C4-2B (cell line): ENCODE measurements at regions not wholly inside any gene's neighbourhood (a gene's known extent, or its start where the extent isn't known, plus 50 kb on each side); places are given as distances from the start of the nearest gene placed in this dataset.

Experiments used
- H3K27ac ChIP-seq: fragments of 450-650 bp; 2 replicates; pipeline ENCODE4 v1.5.1; 2017
- ZFX ChIP-seq: fragments of 450-650 bp; IDR thresholded peaks from 2 replicates; pipeline ENCODE4 v1.6.1; 2017
- TF ChIP-seq, protein P1 (sequence below): fragments of 450-650 bp; conservative IDR thresholded peaks from 2 replicates; pipeline ENCODE4 v1.5.1; 2017; ENCODE audit warnings: mild to moderate bottlenecking

DNA sequence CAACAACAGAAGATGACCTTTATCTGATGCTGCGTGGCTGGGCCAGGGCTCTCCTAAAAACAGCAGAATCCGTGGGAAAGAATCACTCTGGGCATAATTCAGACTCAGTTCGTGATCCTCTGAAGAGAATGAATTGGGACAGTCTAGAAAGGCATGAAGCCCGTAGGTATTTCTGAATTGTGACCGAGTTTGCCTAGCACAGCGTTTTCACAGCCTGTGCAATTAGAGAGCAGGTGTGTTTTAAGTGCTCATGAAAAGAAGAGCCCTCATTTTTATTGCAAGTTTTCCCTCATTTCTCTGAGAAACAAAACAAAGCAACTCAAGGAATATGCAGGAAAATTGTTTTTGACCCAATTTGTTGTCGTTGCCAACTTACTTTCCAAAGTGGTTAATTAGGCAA lies 366.2 kb downstream of the WDR11 start:
- no peak for TF ChIP-seq ZFX
- TF ChIP-seq, protein P1, sequence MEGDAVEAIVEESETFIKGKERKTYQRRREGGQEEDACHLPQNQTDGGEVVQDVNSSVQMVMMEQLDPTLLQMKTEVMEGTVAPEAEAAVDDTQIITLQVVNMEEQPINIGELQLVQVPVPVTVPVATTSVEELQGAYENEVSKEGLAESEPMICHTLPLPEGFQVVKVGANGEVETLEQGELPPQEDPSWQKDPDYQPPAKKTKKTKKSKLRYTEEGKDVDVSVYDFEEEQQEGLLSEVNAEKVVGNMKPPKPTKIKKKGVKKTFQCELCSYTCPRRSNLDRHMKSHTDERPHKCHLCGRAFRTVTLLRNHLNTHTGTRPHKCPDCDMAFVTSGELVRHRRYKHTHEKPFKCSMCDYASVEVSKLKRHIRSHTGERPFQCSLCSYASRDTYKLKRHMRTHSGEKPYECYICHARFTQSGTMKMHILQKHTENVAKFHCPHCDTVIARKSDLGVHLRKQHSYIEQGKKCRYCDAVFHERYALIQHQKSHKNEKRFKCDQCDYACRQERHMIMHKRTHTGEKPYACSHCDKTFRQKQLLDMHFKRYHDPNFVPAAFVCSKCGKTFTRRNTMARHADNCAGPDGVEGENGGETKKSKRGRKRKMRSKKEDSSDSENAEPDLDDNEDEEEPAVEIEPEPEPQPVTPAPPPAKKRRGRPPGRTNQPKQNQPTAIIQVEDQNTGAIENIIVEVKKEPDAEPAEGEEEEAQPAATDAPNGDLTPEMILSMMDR = no peak
- no peak overlapping the region for H3K27ac ChIP-seq

DNA sequence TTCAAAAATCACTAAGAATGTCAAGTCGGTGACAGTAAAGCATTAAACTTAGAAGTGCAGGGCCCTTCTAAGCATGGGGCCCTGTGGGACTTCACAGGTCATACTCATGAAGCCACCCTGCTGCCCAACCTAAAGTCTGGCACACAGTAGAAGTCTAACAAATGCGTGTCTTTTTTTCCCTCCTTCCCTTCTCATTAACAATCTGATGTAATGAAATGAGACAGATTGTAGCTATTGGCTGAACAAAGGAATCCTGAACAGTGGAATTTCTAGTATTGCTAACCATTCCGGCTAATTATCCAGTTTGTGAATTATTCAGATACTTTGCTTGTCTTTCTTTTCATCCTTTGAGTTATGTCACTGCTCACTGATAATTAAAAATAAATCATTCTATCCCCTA lies 369.9 kb downstream of the WDR11 start:
- TF ChIP-seq, protein P1 = no peak
- no peak for TF ChIP-seq ZFX

DNA sequence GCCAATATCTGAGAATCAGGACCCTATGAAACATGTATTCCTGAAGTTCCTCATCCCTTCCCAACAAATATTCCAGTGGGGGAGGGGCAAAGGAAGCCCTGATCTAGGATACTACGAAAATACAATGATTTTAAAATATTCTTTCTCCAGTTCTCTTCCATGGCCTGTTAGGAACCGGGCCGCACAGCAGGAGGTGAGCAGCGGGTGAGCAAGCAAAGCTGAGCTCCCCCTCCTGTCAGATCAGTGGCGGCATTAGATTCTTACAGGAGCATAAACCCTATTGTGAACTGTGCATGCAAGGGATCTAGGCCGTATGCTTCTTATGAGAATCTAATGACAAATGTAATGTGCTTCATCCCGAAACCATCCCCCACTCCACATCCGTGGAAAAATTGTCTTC lies 370.8 kb downstream of the WDR11 start:
- TF ChIP-seq, protein P1 = no peak
- TF ChIP-seq ZFX = no peak

More for the DNA sequence above, 369.9 kb downstream of the WDR11 start:
- no peak overlapping the region for H3K27ac ChIP-seq

DNA sequence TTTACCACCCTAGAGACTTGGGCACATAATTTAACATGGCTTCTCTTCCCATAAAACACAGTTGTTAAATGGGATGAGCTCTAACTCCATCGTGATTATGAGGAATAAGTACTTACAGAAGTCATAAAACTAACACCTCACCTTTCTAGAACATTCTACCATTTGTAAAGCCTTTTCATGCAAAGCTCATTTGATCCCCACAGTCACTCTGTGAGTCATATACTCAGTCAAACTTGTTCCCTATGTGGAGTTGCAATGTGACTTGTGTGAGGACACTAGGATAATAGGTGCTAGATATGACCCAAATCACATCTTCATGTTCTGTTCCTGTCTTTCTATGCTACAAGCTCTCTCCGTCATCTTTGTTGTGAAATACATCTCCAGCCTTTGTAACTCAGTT lies 371.7 kb downstream of the WDR11 start:
- TF ChIP-seq, protein P1 = no peak

More for the DNA sequence above, 370.8 kb downstream of the WDR11 start:
- H3K27ac ChIP-seq = no peak overlapping the region

DNA sequence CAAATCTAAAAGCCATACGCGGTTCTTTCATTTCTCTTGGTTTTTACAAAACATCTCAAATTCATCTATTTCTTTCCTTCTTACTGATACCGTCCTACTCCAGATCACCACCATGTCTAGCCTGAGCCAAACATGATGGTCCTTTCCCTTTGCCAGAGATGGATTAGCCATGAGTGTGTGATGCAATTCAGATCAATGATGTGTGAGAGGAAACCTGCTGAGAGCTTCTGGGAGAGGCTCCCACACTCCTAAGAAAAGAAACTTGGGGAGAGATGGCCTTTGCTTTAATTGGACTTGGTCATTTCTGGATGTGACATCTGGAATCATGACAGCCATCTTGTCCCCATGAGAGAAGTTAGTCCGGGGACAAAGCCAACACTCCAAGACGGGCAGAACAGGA lies 367.2 kb downstream of the FGFR2 start:
- H3K27ac ChIP-seq = no peak overlapping the region
- TF ChIP-seq, protein P1 = no peak
- no peak for TF ChIP-seq ZFX

More for the DNA sequence above, 371.7 kb downstream of the WDR11 start:
- no peak overlapping the region for H3K27ac ChIP-seq

DNA sequence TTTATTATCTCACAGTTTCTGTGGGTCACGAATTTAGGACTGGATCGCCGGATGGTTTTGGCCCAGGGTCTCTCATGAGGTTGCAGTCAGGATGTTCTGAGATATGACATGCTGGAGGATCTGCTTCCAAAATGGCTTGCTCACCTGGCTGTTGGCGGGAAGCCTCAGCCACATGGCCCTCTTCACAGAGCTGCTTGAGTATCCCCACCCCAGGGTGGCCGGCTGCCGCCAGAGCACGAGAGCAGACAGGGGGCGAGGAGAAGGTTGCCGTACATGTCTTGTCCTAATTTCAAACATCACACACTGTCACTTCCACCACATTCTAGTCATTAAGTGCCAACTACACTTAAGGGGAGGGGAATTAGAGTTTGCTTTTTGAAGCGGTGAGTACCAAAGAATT lies 365.8 kb downstream of the FGFR2 start:
- H3K27ac ChIP-seq = no peak overlapping the region
- TF ChIP-seq, protein P1 = no peak
- no peak for TF ChIP-seq ZFX

DNA sequence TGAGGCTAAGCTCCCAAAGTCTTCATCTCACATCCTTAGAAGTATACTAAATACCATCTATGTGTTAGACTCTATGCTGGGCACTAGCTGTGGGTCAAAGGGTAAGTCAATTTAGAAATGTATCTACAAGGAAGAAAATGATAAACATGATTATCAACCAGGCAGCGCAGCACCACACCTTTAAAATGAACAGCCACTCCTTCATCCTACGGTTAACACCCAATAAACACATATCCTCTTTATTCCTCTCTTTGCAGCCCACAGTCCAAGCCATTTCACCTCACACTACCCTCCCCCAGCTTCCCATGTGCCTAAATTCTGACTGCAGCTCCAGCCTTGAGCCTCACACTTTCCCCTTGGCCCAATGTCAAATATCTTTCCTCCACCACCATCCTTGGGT lies 362.6 kb downstream of the FGFR2 start:
- TF ChIP-seq ZFX = no peak
- TF ChIP-seq, protein P1 = no peak
- H3K27ac ChIP-seq = no peak overlapping the region
